Bronchial epithelial cell (primary cell): ENCODE measurements at regions not wholly inside any gene's neighbourhood (a gene's known extent, or its start where the extent isn't known, plus 50 kb on each side); places are given as distances from the start of the nearest gene placed in this dataset.

Experiments used
- DNase-seq: peaks from one replicate; pipeline ENCODE4 v3.0.0-alpha.2; 2010; ENCODE audit warnings: low read depth
- FAIRE-seq: peaks from 2 replicates; lab custom pipeline; 2011; peaks lifted over from hg19 to GRCh38; lab: Jason Lieb, UNC
- H3K27me3 ChIP-seq: 2 replicates; pipeline ENCODE4 v1.5.1; 2011; ENCODE audit warnings: low read length; ENCODE audit not compliant: control insufficient read depth, insufficient read depth
- H3K36me3 ChIP-seq: 2 replicates; pipeline ENCODE4 v1.5.1; 2011; ENCODE audit warnings: low read length; ENCODE audit not compliant: control insufficient read depth, insufficient read depth
- H3K4me3 ChIP-seq: 2 replicates; pipeline ENCODE4 v1.5.1; 2011; ENCODE audit warnings: mild to moderate bottlenecking, low read depth, low read length, control low read depth
- CTCF ChIP-seq: IDR thresholded peaks from 2 replicates; pipeline ENCODE4 v1.5.1; 2011; ENCODE audit warnings: mild to moderate bottlenecking, moderate library complexity, low read length, control low read depth, inconsistent platforms; ENCODE audit not compliant: insufficient read depth, severe bottlenecking

GRCh38 chr2:20125616-20126015, 74.2 kb upstream of the LAPTM4A start:
- FAIRE-seq (no peak), DNase-seq (no peak)
- TF ChIP-seq CTCF: no peak
- Histone ChIP-seq H3K36me3 (no peaks in the 10 kb centered on the region), H3K27me3 (no peaks in the 10 kb centered on the region), H3K4me3 (no peak overlapping the region)

- H3K27me3 ChIP-seq: no peaks in the 10 kb centered on the region
- H3K4me3 ChIP-seq: no peak overlapping the region
- H3K36me3 ChIP-seq: no peaks in the 10 kb centered on the region
- DNase-seq (no peak), FAIRE-seq (no peak)
- no peak for TF ChIP-seq CTCF
Measured at GRCh38 chr2:20125164-20125563, 73.7 kb upstream of the LAPTM4A start.

GRCh38 chr2:20123871-20124594, 72.6 kb upstream of the LAPTM4A start:
- no peak for TF ChIP-seq CTCF
- DNase-seq: no peak
- no peaks in the 10 kb centered on the region for H3K36me3 ChIP-seq
- no peaks in the 10 kb centered on the region for H3K27me3 ChIP-seq
- no peak for FAIRE-seq
- no peak overlapping the region for H3K4me3 ChIP-seq

GRCh38 chr2:20122864-20123263, 71.4 kb upstream of the LAPTM4A start:
- Histone ChIP-seq H3K4me3 (no peak overlapping the region), H3K36me3 (no peaks in the 10 kb centered on the region), H3K27me3 (no peaks in the 10 kb centered on the region)
- TF ChIP-seq CTCF: no peak
- no peak for FAIRE-seq
- DNase-seq: peak; percentile 78

GRCh38 chr2:20120569-20121416, 69.4 kb upstream of the LAPTM4A start:
- DNase-seq (no peak), FAIRE-seq (no peak)
- Histone ChIP-seq H3K36me3 (no peaks in the 10 kb centered on the region), H3K27me3 (no peaks in the 10 kb centered on the region), H3K4me3 (no peak overlapping the region)
- TF ChIP-seq CTCF: no peak
